Aorta (tissue), 5 donors: ENCODE measurements at regions not wholly inside any gene's neighbourhood (a gene's known extent, or its start where the extent isn't known, plus 50 kb on each side); places are given as distances from the start of the nearest gene placed in this dataset.

Experiments used
- ATAC-seq: fragments of 200-7000 bp; cut with Tn5 transposase; one replicate; pipeline ENCODE4 v1.9.1; 2022; ENCODE audit warnings: moderate library complexity; ENCODE audit not compliant: low FRiP score
- DNase-seq, 2 donors: peaks; one replicate each; pipeline ENCODE4 v3.0.0-alpha.2; 2020
- H3K27ac ChIP-seq, 2 donors: one replicate each; pipeline ENCODE4 v1.5.1; 2013; ENCODE audit warnings: low read length in 2 of 2, mild to moderate bottlenecking in 2 of 2, moderate library complexity in 2 of 2, control low read depth in 1 of 2, inconsistent platforms in 1 of 2, low read depth in 1 of 2
- H3K27me3 ChIP-seq, 2 donors: one replicate each; pipeline ENCODE4 v1.6.1; 2013; ENCODE audit warnings: control low read depth in 1 of 2, low read length in 1 of 2, mild to moderate bottlenecking in 1 of 2, moderate library complexity in 1 of 2; ENCODE audit not compliant: insufficient read depth in 2 of 2, control insufficient read depth in 1 of 2
- H3K36me3 ChIP-seq, 2 donors: one replicate each; pipeline ENCODE4 v1.6.1; 2013; ENCODE audit warnings: control low read depth in 1 of 2, low read length in 1 of 2, mild to moderate bottlenecking in 1 of 2; ENCODE audit not compliant: insufficient read depth in 2 of 2, control insufficient read depth in 1 of 2
- H3K4me1 ChIP-seq, 2 donors: one replicate each; pipeline ENCODE4 v1.6.1; 2013; ENCODE audit warnings: low read length in 2 of 2, control low read depth in 1 of 2, mild to moderate bottlenecking in 1 of 2, moderate library complexity in 1 of 2; ENCODE audit not compliant: insufficient read depth in 2 of 2, control insufficient read depth in 1 of 2
- H3K4me3 ChIP-seq, 2 donors: one replicate each; pipeline ENCODE4 v1.5.1; 2013; ENCODE audit warnings: low read length in 2 of 2, control low read depth in 1 of 2, mild to moderate bottlenecking in 1 of 2
- H3K9me3 ChIP-seq: one replicate; pipeline ENCODE4 v1.6.1; 2013; ENCODE audit warnings: mild to moderate bottlenecking, low read length; ENCODE audit not compliant: control insufficient read depth
- WGBS, 2 donors: extraction: QIAGEN DNeasy Blood & Tissue Kit; methylation state at CpG; one replicate each; pipeline ENCODE4 v1.1.7; 2013; 5-methylcytosine and 5-hydroxymethylcytosine counted together
- intact Hi-C, 2 donors: fragments of 100-400 bp; cut with DNase I; formaldehyde crosslinking; loops; one replicate each; pipeline versions ENCODE4 v1.14.2 to v1.15.0; 2022
- donor health status: healthy with polysubstance abuse.
- donor health status: Bipolar disorder and iron deficiency.
- donor health status: DM: no; HTN: no; CAD: no.
- donor health status: DM: no; HTN: no; CAD: no.
- donor health status: DM: yes; HTN: yes; CAD: no.

- DNase-seq: no peak
- intact Hi-C loops: no loop called here
- H3K27me3 ChIP-seq: no peaks in the 10 kb centered on the region
- no peaks in the 10 kb centered on the region for H3K9me3 ChIP-seq
- no peak overlapping the region for H3K27ac ChIP-seq
- H3K4me3 ChIP-seq: no peak overlapping the region
- WGBS, 2 donors: 66 to 70% methylated on average over 6 of the region's 6 CpGs
- H3K4me1 ChIP-seq: no peaks in the 10 kb centered on the region
- ATAC-seq: no peak
- H3K36me3 ChIP-seq: no peaks in the 10 kb centered on the region
Measured at GRCh38 chr6:138572885-138573284, 73.6 kb upstream of the NHSL1 start.

DNA sequence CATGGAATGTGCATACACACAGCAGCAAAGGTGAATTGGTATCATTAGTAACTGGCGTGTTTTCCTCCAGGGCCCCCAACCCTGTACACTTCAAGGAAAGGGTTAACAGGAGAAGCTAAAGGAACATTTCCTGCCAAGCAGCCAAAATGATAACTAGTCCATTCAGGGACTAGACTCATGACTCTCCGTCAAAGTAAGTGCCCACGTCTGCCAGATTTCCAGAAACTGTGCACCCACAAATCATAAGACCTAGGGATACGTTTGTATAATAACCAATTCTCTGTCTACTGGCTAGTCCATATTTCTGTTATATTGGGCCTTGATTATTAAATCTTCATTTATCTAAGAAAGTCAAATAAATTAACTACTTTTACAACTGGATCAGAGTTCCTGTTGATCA lies 76.0 kb upstream of the NHSL1 start:
- Histone ChIP-seq H3K36me3 (no peaks in the 10 kb centered on the region), H3K27me3 (no peaks in the 10 kb centered on the region), H3K27ac (no peak overlapping the region), H3K9me3 (no peaks in the 10 kb centered on the region), H3K4me1 (no peaks in the 10 kb centered on the region), H3K4me3 (no peak overlapping the region)
- ATAC-seq (no peak), DNase-seq (no peak)
- intact Hi-C loops: no loop called here
- 79 to 89% methylated on average over 4 of the region's 4 CpGs for WGBS, 2 donors

DNA sequence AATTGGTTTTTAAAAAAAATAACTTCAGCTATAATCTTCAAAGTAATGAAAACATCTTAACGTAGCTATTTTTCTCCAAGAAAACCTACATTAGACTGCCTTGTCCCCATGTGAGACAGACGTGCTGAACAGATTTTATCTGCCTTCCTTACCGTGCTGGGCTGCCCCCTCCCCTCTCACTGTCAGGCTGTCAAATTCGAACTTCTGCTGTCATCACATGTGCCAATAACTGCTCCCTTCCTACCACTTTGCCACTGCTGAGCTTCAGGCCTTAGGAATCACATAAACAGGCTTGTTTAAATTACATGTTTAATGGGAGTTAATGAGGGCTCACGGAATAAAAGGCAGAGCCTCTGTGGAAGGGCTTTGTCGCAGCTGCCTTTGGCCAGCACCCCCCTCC lies 77.0 kb upstream of the NHSL1 start:
- no peaks in the 10 kb centered on the region for H3K27me3 ChIP-seq
- no peaks in the 10 kb centered on the region for H3K4me1 ChIP-seq
- WGBS, 2 donors: 86 to 90% methylated on average over 6 of the region's 6 CpGs
- H3K9me3 ChIP-seq: no peaks in the 10 kb centered on the region
- H3K4me3 ChIP-seq: no peak overlapping the region
- no peak for DNase-seq
- intact Hi-C loops: no loop called here
- no peak for ATAC-seq
- H3K36me3 ChIP-seq: no peaks in the 10 kb centered on the region
- H3K27ac ChIP-seq: no peak overlapping the region

DNA sequence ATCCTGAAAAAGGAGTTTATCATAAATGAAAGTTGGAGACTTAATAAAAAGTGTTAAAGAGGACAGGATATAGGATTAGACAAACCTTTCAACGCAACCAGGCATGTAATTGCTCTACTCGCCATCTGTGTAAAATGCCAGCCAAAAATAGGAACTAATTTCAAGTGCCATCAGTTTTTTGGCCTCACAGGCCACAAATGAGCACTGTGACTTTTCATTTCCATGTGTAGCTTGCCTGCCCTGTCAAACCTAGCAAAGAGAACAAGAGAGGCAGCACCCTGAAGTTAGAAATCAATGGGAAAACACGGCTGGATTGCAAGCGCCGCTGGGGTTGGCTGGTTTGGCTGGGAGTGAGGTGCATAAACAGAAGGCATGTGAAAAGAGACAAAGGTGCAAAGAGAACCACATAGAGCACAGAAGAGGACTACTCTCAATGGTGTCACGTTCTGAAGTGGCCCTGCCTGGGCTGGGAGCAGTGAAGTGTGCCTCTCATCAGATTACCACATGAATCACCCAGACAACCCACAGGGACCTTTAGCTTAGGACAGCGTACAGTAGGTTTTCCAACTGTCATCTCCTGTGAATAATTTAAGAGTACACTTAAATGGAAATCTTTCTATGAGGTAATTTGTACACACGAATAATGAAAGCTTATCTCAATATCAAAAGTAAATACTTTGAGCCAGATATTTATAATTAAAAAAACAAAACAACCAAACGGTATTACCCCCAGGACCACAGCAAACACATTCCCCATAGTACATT lies 78.0 kb upstream of the NHSL1 start:
- WGBS, 2 donors: 76 to 80% methylated on average over 9 of the region's 9 CpGs
- no peaks in the 10 kb centered on the region for H3K27me3 ChIP-seq
- ATAC-seq (no peak), DNase-seq (no peak)
- intact Hi-C loops: no loop called here
- no peak overlapping the region for H3K27ac ChIP-seq
- no peaks in the 10 kb centered on the region for H3K36me3 ChIP-seq
- H3K4me1 ChIP-seq: no peaks in the 10 kb centered on the region
- no peaks in the 10 kb centered on the region for H3K9me3 ChIP-seq
- no peak overlapping the region for H3K4me3 ChIP-seq

GRCh38 chr6:138580040-138580439 lies 80.7 kb upstream of the NHSL1 start:
- 88 to 91% methylated on average over 4 of the region's 4 CpGs for WGBS, 2 donors
- ATAC-seq: no peak
- Histone ChIP-seq H3K36me3 (no peaks in the 10 kb centered on the region), H3K4me1 (no peaks in the 10 kb centered on the region), H3K9me3 (no peaks in the 10 kb centered on the region), H3K4me3 (no peak overlapping the region), H3K27me3 (no peaks in the 10 kb centered on the region), H3K27ac (no peak overlapping the region)
- intact Hi-C loops: no loop called here
- no peak for DNase-seq

GRCh38 chr6:138580801-138581200 lies 81.5 kb upstream of the NHSL1 start:
- Histone ChIP-seq H3K36me3 (no peaks in the 10 kb centered on the region), H3K27me3 (no peaks in the 10 kb centered on the region), H3K9me3 (no peaks in the 10 kb centered on the region), H3K4me3 (no peak overlapping the region), H3K4me1 (no peaks in the 10 kb centered on the region), H3K27ac (no peak overlapping the region)
- ATAC-seq: peak; percentile 72
- WGBS, 2 donors: 94 to 95% methylated on average over 6 of the region's 6 CpGs
- no peak for DNase-seq
- intact Hi-C loops: no loop called here

DNA sequence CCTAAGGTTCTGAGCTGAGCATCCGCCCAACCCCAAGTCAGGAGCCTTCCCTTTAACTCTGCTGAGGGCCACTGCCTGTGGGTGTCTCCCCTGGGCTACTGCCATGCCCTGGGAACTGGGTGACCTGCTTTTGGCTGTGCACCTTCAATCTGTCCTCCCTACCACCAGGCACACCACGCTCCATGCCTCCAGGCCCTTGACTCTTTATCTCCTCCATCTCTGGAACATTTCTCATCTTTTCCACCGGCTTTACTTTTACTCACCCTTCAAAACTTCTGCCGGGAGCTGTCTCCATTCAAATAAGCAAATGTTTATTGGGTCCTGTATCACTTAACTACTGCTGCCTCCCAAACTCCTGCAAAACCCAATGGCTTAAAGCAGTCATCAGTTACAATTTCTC lies 83.3 kb upstream of the NHSL1 start:
- no peak overlapping the region for H3K4me3 ChIP-seq
- H3K27ac ChIP-seq: no peak overlapping the region
- H3K36me3 ChIP-seq: no peaks in the 10 kb centered on the region
- ATAC-seq (no peak), DNase-seq (no peak)
- intact Hi-C loops: no loop called here
- 94 to 96% methylated on average over 4 of the region's 4 CpGs for WGBS, 2 donors
- H3K4me1 ChIP-seq: no peaks in the 10 kb centered on the region
- H3K27me3 ChIP-seq: no peaks in the 10 kb centered on the region
- H3K9me3 ChIP-seq: no peaks in the 10 kb centered on the region

DNA sequence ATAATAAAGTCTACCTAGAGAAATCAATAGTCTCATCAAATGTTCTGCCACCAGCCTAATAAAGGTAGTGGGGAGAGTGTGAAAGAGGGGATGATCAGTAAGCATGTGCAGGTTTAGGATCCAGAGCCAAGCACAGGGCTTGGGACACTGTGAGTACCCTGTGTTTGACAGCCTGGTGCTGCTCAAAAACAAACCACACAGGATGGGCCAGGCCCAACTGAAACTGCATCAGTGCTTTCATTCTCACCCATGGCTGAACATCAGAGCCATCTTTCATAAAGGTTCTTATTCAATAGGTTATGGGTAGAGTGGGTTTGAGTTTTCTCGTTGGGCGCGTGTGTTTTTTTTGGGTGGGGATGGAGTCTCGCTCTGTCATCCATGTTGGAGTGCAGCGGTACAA lies 87.3 kb upstream of the NHSL1 start:
- WGBS, 2 donors: 92 to 95% methylated on average over 5 of the region's 5 CpGs
- Histone ChIP-seq H3K4me1 (no peaks in the 10 kb centered on the region), H3K36me3 (no peaks in the 10 kb centered on the region), H3K4me3 (no peak overlapping the region), H3K27me3 (no peaks in the 10 kb centered on the region), H3K27ac (no peak overlapping the region), H3K9me3 (no peaks in the 10 kb centered on the region)
- ATAC-seq: no peak
- DNase-seq: no peak
- intact Hi-C loops: loop anchor here in 1 of 2 donors (5.0 kb wide), 2 partner anchors 181 to 474 kb away; no protein-coding TSS in a partner anchor

- H3K4me3 ChIP-seq: no peak overlapping the region
- no peak for DNase-seq
Measured at GRCh38 chr6:138588805-138589434, 89.6 kb upstream of the NHSL1 start.

More at GRCh38 chr6:138588805-138589434, 89.6 kb upstream of the NHSL1 start:
- H3K4me1 ChIP-seq: no peaks in the 10 kb centered on the region
- 41 to 42% methylated on average over 13 of the region's 13 CpGs for WGBS, 2 donors
- no peaks in the 10 kb centered on the region for H3K9me3 ChIP-seq
- H3K27me3 ChIP-seq: no peaks in the 10 kb centered on the region
- intact Hi-C loops: loop anchor here (2.0 to 5.0 kb wide), 5 partner anchors 158 to 477 kb away; no protein-coding TSS in a partner anchor
- ATAC-seq: peak; percentile 85
- no peak overlapping the region for H3K27ac ChIP-seq
- H3K36me3 ChIP-seq: no peaks in the 10 kb centered on the region
